K562 (cell line): ENCODE measurements at regions not wholly inside any gene's neighbourhood (a gene's known extent, or its start where the extent isn't known, plus 50 kb on each side); places are given as distances from the start of the nearest gene placed in this dataset.

Source experiments
- ATAC-seq: fragments of 200-7000 bp; cut with Tn5 transposase; 3 replicates; pipeline ENCODE4 v1.9.1; 2020; ENCODE audit warnings: moderate library complexity
- BruUV-seq: library from RNA; stranded (reverse); fragments of 400-500 nt; replicated peaks from 2 replicates; lab custom pipeline; 2021; lab: Mats Ljungman, UMichigan
- CTCF ChIA-PET: fragments of 300-600 bp; formaldehyde crosslinking; extraction: SDS; loops from one replicate; lab custom pipeline; 2021; ENCODE audit warnings: low intra/inter-chr PET ratio; lab: Yijun Ruan, JAX
- POLR2A ChIA-PET: fragments of 300-600, 350-650 bp; sonication (Branson Sonifier 250); formaldehyde crosslinking; extraction: SDS; loops from one replicate; lab custom pipeline; 2021; ENCODE audit warnings: antibody characterized with exemption, inconsistent platforms; lab: Yijun Ruan, JAX
- DNase-seq, 4 experiments: peaks; one replicate each; pipeline versions ENCODE4 v3.0.0 to v3.0.0-alpha.2; 2011 to 2018; ENCODE audit warnings: low spot score in 3 of 4, mixed read lengths in 3 of 4; ENCODE audit errors: extremely low read depth in 1 of 4
- FAIRE-seq: peaks from 2 replicates; lab custom pipeline; 2011; peaks lifted over from hg19 to GRCh38; lab: Jason Lieb, UNC
- H2AFZ ChIP-seq: 2 replicates; pipeline ENCODE4 v1.6.0; 2011; ENCODE audit warnings: low read depth, low read length, control low read depth, inconsistent platforms
- H3K27ac ChIP-seq: fragments of 200-600 bp; 3 replicates; pipeline ENCODE4 v1.8.0; 2011; ENCODE audit warnings: low read depth, mild to moderate bottlenecking, control low read depth, inconsistent platforms, low read length, moderate library complexity, mixed read lengths; ENCODE audit errors: extremely low read depth
- H3K27me3 ChIP-seq, 2 experiments: fragments of 300-600 bp in 1 of 2; 2 replicates in 1 of 2; 3 replicates in 1 of 2; pipeline versions ENCODE4 v1.6.0 to v1.8.0; 2011; ENCODE audit warnings: inconsistent platforms in 2 of 2, low read length in 2 of 2, mild to moderate bottlenecking in 1 of 2, mixed read lengths in 1 of 2, moderate library complexity in 1 of 2; ENCODE audit not compliant: control insufficient read depth in 2 of 2, insufficient read depth in 2 of 2
- H3K36me3 ChIP-seq: fragments of 300-600 bp; 3 replicates; pipeline ENCODE4 v1.8.0; 2011; ENCODE audit warnings: mild to moderate bottlenecking, low read length, inconsistent platforms; ENCODE audit not compliant: control insufficient read depth, insufficient read depth
- H3K4me1 ChIP-seq, 2 experiments: fragments of 200-600 bp in 1 of 2; replicated peaks in 1 of 2; 2 replicates in 1 of 2; 3 replicates in 1 of 2; pipeline versions ENCODE4 v1.5.1 to v1.8.0; 2011; ENCODE audit warnings: inconsistent platforms in 2 of 2, low read length in 2 of 2, mild to moderate bottlenecking in 1 of 2, mixed read lengths in 1 of 2, moderate library complexity in 1 of 2; ENCODE audit not compliant: control insufficient read depth in 2 of 2, insufficient read depth in 2 of 2
- H3K4me2 ChIP-seq: 2 replicates; pipeline ENCODE4 v1.6.1; 2011; ENCODE audit warnings: low read length, control low read depth, inconsistent platforms, mixed read lengths; ENCODE audit not compliant: insufficient read depth
- H3K4me3 ChIP-seq: fragments of 200-600 bp; sonication (generic), shearing (Covaris generic); 2 replicates; pipeline ENCODE4 v1.5.1; 2016; ENCODE audit warnings: control low read depth, inconsistent platforms
- H3K79me2 ChIP-seq: fragments of 200-600 bp; 3 replicates; pipeline ENCODE4 v1.8.0; 2011; ENCODE audit warnings: low read length, inconsistent platforms; ENCODE audit not compliant: control insufficient read depth, insufficient read depth
- H3K9ac ChIP-seq, 2 experiments: 2 replicates each; pipeline versions ENCODE4 v1.6.0 to v1.6.1; 2011; ENCODE audit warnings: low read depth in 2 of 2, low read length in 2 of 2, control low read depth in 1 of 2, inconsistent platforms in 1 of 2, mild to moderate bottlenecking in 1 of 2, mixed read lengths in 1 of 2; ENCODE audit not compliant: insufficient read depth in 1 of 2
- H3K9me1 ChIP-seq: one replicate; pipeline ENCODE4 v1.6.0; 2011; ENCODE audit warnings: inconsistent platforms, mild to moderate bottlenecking, low read length, moderate library complexity; ENCODE audit not compliant: control insufficient read depth, insufficient read depth
- H3K9me3 ChIP-seq: replicated peaks from 2 replicates; pipeline ENCODE4 v1.5.1; 2011; ENCODE audit warnings: low read depth, low read length, inconsistent platforms; ENCODE audit not compliant: control insufficient read depth, insufficient read depth
- H4K20me1 ChIP-seq: replicated peaks from 2 replicates; pipeline ENCODE4 v1.6.1; 2011; ENCODE audit warnings: low read length, inconsistent platforms, mixed read lengths; ENCODE audit not compliant: control insufficient read depth, insufficient read depth
- BRCA1 ChIP-seq, 2 experiments: fragments of 450-650 bp in 1 of 2; sonication (generic) in 1 of 2; formaldehyde crosslinking in 1 of 2; IDR thresholded peaks; 2 replicates each; pipeline versions ENCODE4 v1.5.0 to v1.6.1; 2017 to 2020; ENCODE audit warnings: mild to moderate bottlenecking in 1 of 2, missing genetic modification reagents in 1 of 2
- BRD4 ChIP-seq: fragments of 200-600 bp; sonication (generic); IDR thresholded peaks from 2 replicates; pipeline ENCODE4 v1.6.1; 2017; ENCODE audit warnings: inconsistent platforms
- CBFB ChIP-seq: sonication (generic); formaldehyde crosslinking; IDR thresholded peaks from 2 replicates; pipeline ENCODE4 v1.4.0; 2020; ENCODE audit warnings: mild to moderate bottlenecking, missing genetic modification reagents
- FOXJ3 ChIP-seq: sonication (generic); formaldehyde crosslinking; IDR thresholded peaks from 2 replicates; pipeline ENCODE4 v1.4.0; 2020; ENCODE audit warnings: mild to moderate bottlenecking, missing genetic modification reagents
- U2AF2 ChIP-seq: fragments of 200-400 bp; formaldehyde crosslinking; optimal IDR thresholded peaks from 2 replicates; pipeline ENCODE3; 2017; ENCODE audit warnings: low read depth, mild to moderate bottlenecking, low read length
- WGBS: fragments of 100-300 bp; shearing (Covaris generic); methylation state at CpG from one replicate; pipeline ENCODE4 v1.1.6; 2016; ENCODE audit warnings: low coverage, mixed read lengths; ENCODE audit not compliant: insufficient coverage; ENCODE audit errors: missing lambda C conversion rate; 5-methylcytosine and 5-hydroxymethylcytosine counted together
- in situ Hi-C: fragments of 300-500 bp; cut with MboI; formaldehyde crosslinking; loops from 4 replicates; pipeline ENCODE4 v1.15.0; 2018; ENCODE audit warnings: inconsistent platforms, mixed read lengths
- intact Hi-C: fragments of 100-400 bp; cut with micrococcal nuclease; formaldehyde crosslinking; loops from 2 replicates; pipeline ENCODE4 v1.14.2; 2022

DNA sequence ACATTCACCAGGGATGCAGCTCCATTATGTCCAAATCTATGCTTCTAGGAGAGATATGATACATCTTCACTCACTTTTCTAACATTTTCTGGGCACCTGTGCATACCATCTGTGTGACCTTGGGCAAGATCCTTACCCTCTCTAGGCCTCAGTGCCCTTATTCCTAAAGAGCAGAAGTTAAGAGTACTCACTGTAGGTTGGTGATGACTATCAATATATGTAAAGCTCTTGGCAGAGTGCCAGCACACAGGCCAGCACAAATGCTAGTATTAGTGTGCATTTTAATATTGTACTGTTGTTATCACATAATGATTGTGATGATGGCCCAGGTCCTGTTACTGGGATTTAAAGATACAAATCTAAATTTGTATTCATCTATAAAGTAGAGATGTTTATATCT lies 199.2 kb downstream of the RAD51AP2 start (continued):
- no peak for TF ChIP-seq BRD4
- TF ChIP-seq CBFB (CRISPR knock-in tag), result no peak
- no peak for TF ChIP-seq FOXJ3
- TF ChIP-seq U2AF2, result no peak
- TF ChIP-seq, all 486 proteins: peak for 2

DNA sequence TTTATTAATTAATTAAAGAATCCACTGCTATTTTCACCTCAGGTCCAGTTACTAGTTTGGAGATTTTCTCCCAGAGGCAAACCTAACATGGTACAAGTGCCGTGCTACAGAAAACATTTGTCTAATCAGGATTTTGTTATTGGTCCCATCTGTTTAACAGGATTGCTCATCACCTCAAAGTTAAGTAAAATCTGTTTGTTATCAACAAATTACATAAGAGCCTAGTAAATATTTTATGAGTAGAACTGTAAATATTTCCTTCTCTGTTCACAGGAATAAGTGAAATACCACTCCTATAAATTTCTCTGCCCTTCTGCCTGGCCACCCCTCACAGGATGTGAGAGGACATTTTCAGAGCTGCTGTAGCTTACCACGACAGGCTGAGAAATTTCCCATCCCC lies 200.2 kb downstream of the RAD51AP2 start:
- Histone ChIP-seq H3K4me3 (no peak overlapping the region), H4K20me1 (no peaks in the 10 kb centered on the region), H3K27me3 (no peaks in the 10 kb centered on the region), H3K27ac (no peak overlapping the region), H3K4me2 (no peak overlapping the region), H2AFZ (no peak overlapping the region), H3K9ac (no peak overlapping the region), H3K9me1 (no peaks in the 10 kb centered on the region), H3K9me3 (no peaks in the 10 kb centered on the region), H3K79me2 (no peaks in the 10 kb centered on the region), H3K4me1 (no peaks in the 10 kb centered on the region), H3K36me3 (no peaks in the 10 kb centered on the region)
- intact Hi-C loops (no loop called here), in situ Hi-C loops (loop anchor here (25.0 kb wide), 1 partner anchor 706 kb away; no protein-coding TSS in a partner anchor)
- DNase-seq (no peak), FAIRE-seq (no peak), ATAC-seq (no peak)
- WGBS, result 5% methylated on average over 2 of the region's 2 CpGs
- ChIA-PET CTCF (no interaction called here), POLR2A (interaction anchor here (0.6 kb wide), 1 partner anchor 23 kb away, joined by 3 read pairs; no protein-coding TSS in a partner anchor)
- TF ChIP-seq BRCA1 (IDR thresholded peaks at IDR 0.05) (no peak), BRCA1 (CRISPR knock-in tag; IDR thresholded peaks at IDR 0.05) (no peak)
- no TSS peak for BruUV-seq
